DOHH2 (cell line): ENCODE measurements at regions not wholly inside any gene's neighbourhood (a gene's known extent, or its start where the extent isn't known, plus 50 kb on each side); places are given as distances from the start of the nearest gene placed in this dataset.

Experiments used
- EZH2phosphoT487 ChIP-seq: fragments of 200-600 bp; sonication (generic); IDR thresholded peaks from 2 replicates; pipeline ENCODE4 v1.6.1; 2017; ENCODE audit warnings: borderline replicate concordance, mild to moderate bottlenecking, antibody characterized with exemption, low read length, moderate library complexity, mixed read lengths
- TF ChIP-seq, protein P1 (sequence below): fragments of 200-600 bp; sonication (generic); IDR thresholded peaks from one replicate; pipeline ENCODE4 v1.5.1; 2014; ENCODE audit warnings: antibody characterized with exemption, mild to moderate bottlenecking, low read depth, low read length; ENCODE audit not compliant: poor library complexity, severe bottlenecking

DNA sequence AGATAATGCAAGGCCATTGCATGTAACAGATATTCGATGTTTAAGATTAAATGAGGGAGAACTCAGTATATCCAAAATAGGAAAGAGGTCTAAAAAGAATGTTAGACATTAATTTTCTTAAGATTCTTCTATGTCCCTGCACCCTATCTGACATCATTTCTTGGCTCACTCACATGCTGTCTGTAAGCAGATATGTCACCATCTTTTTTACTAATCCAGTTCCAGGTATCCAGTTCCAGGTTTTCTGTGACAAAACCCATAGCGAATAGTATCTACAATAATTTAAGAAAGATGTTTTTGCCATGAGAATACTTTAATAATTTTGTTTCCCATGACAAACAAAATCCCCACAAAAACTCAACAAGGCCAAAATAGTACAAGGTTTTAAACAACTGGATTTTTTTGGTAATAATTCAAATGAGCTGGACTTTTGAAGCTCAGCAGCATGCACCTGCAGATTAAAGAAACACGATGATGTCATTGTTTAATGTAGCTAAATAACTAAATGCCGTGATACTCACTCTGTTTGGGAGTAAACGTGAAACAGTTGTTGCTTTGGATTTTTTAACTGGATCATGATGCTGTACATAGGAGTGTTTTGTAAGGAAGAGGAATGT, 867.6 kb downstream of the EPHA3 start:
- TF ChIP-seq, protein P1, sequence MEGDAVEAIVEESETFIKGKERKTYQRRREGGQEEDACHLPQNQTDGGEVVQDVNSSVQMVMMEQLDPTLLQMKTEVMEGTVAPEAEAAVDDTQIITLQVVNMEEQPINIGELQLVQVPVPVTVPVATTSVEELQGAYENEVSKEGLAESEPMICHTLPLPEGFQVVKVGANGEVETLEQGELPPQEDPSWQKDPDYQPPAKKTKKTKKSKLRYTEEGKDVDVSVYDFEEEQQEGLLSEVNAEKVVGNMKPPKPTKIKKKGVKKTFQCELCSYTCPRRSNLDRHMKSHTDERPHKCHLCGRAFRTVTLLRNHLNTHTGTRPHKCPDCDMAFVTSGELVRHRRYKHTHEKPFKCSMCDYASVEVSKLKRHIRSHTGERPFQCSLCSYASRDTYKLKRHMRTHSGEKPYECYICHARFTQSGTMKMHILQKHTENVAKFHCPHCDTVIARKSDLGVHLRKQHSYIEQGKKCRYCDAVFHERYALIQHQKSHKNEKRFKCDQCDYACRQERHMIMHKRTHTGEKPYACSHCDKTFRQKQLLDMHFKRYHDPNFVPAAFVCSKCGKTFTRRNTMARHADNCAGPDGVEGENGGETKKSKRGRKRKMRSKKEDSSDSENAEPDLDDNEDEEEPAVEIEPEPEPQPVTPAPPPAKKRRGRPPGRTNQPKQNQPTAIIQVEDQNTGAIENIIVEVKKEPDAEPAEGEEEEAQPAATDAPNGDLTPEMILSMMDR: no peak
- no peak for TF ChIP-seq EZH2phosphoT487
